Transverse colon (tissue), 4 donors: ENCODE measurements at regions not wholly inside any gene's neighbourhood (a gene's known extent, or its start where the extent isn't known, plus 50 kb on each side); places are given as distances from the start of the nearest gene placed in this dataset.

Experiments
- DNase-seq: peaks from one replicate; pipeline ENCODE4 v3.0.0-alpha.2; 2019
- H3K27ac ChIP-seq, 4 donors: fragments of 200-600 bp; sonication (generic); 2 replicates each; pipeline ENCODE4 v1.5.1; 2016 to 2018; ENCODE audit warnings: inconsistent platforms in 4 of 4
- H3K27me3 ChIP-seq: fragments of 200-600 bp; sonication (generic); 2 replicates; pipeline ENCODE4 v1.5.1; 2017; ENCODE audit warnings: inconsistent platforms
- H3K36me3 ChIP-seq, 4 donors: fragments of 200-600 bp; sonication (generic); 2 replicates each; pipeline ENCODE4 v1.5.1; 2017 to 2019; ENCODE audit warnings: inconsistent platforms in 4 of 4
- H3K4me1 ChIP-seq, 4 donors: fragments of 200-600 bp; sonication (generic); 2 replicates each; pipeline ENCODE4 v1.5.1; 2017 to 2020; ENCODE audit warnings: inconsistent platforms in 4 of 4
- H3K4me3 ChIP-seq, 4 donors: fragments of 200-600 bp; sonication (generic); 1 replicate in 1 of 4; 2 replicates in 3 of 4; pipeline versions ENCODE4 v1.5.1 to v1.6.1; 2017 to 2019; ENCODE audit warnings: inconsistent platforms in 4 of 4
- H3K9me3 ChIP-seq, 2 donors: fragments of 200-600 bp; sonication (generic); 2 replicates each; pipeline ENCODE4 v1.5.1; 2017 to 2019; ENCODE audit warnings: inconsistent platforms in 2 of 2
- CTCF ChIP-seq, 5 experiments: fragments of 200-600 bp in 3 of 5; fragments of 450-650 bp in 2 of 5; sonication (generic) in 3 of 5; IDR thresholded peaks; 1 replicate in 2 of 5; 2 replicates in 3 of 5; pipeline ENCODE4 v1.5.1; 2016 to 2017; ENCODE audit warnings: antibody characterized with exemption in 5 of 5, inconsistent platforms in 3 of 5, mild to moderate bottlenecking in 2 of 5, moderate library complexity in 1 of 5
- EP300 ChIP-seq: sonication (generic); formaldehyde crosslinking; IDR thresholded peaks from one replicate; pipeline ENCODE4 v1.6.1; 2017; ENCODE audit warnings: antibody characterized with exemption, low read depth
- POLR2A ChIP-seq: fragments of 450-650 bp; IDR thresholded peaks from one replicate; pipeline ENCODE4 v1.6.1; 2016; ENCODE audit warnings: antibody characterized with exemption, mild to moderate bottlenecking, moderate library complexity
- POLR2AphosphoS5 ChIP-seq, 3 donors: sonication (generic); formaldehyde crosslinking; IDR thresholded peaks; one replicate each; pipeline ENCODE4 v1.6.1; 2016; ENCODE audit warnings: antibody characterized with exemption in 3 of 3
- WGBS, 2 donors: methylation state at CpG; one replicate each; pipeline ENCODE4 v1.1.5; 2018; ENCODE audit warnings: low coverage in 1 of 2; 5-methylcytosine and 5-hydroxymethylcytosine counted together
- in situ Hi-C, 4 donors: fragments of 200-750 bp; cut with MboI; loops; one replicate each; pipeline versions ENCODE4 v1.15.0 to v1.15.1; 2017; ENCODE audit warnings: low sequenced_read_pairs in 3 of 4, low pct_ligation_motif_present in 1 of 4, low pct_unique_long_range_greater_than_20kb in 1 of 4
- intact Hi-C: fragments of 100-400 bp; cut with DNase I; formaldehyde crosslinking; loops from one replicate; pipeline ENCODE4 v1.15.1; 2023; ENCODE audit warnings: low total_unique reads

- Histone ChIP-seq H3K36me3 (no peaks in the 10 kb centered on the region), H3K27ac (no peak overlapping the region), H3K27me3 (no peaks in the 10 kb centered on the region), H3K4me1 (no peaks in the 10 kb centered on the region), H3K4me3 (no peak overlapping the region), H3K9me3 (no peaks in the 10 kb centered on the region)
- intact Hi-C loops, result no loop called here
- in situ Hi-C loops, result no loop called here
- 54 to 73% methylated on average over 2 of the region's 2 CpGs for WGBS, 2 donors
- TF ChIP-seq CTCF (IDR thresholded peaks at IDR 0.05) (no peak), POLR2A (no peak), EP300 (no peak), POLR2AphosphoS5 (IDR thresholded peaks at IDR 0.05) (no peak)
- no peak for DNase-seq
Observed at GRCh38 chr13:56201834-56202233, 938.9 kb upstream of the PRR20A start.

GRCh38 chr13:56216221-56216620 lies 924.5 kb upstream of the PRR20A start:
- 73 to 82% methylated on average over 1 of the region's 1 CpG for WGBS, 2 donors
- no peak overlapping the region for H3K4me3 ChIP-seq
- no peaks in the 10 kb centered on the region for H3K36me3 ChIP-seq
- H3K4me1 ChIP-seq, result no peaks in the 10 kb centered on the region
- H3K9me3 ChIP-seq, result no peaks in the 10 kb centered on the region
- DNase-seq, result no peak
- TF ChIP-seq POLR2AphosphoS5 (IDR thresholded peaks at IDR 0.05), result no peak
- no peak for TF ChIP-seq EP300
- no peak for TF ChIP-seq CTCF (IDR thresholded peaks at IDR 0.05)
- TF ChIP-seq POLR2A, result no peak
- intact Hi-C loops, result no loop called here
- H3K27ac ChIP-seq, result no peak overlapping the region
- no peaks in the 10 kb centered on the region for H3K27me3 ChIP-seq
- in situ Hi-C loops, result no loop called here

GRCh38 chr13:56247692-56248091 lies 893.0 kb upstream of the PRR20A start:
- H3K36me3 ChIP-seq, result no peaks in the 10 kb centered on the region
- WGBS, 2 donors, result 68% methylated on average over 2 of the region's 2 CpGs; no CpG with 5 or more reads in 1 of the 2 donors
- no peaks in the 10 kb centered on the region for H3K27me3 ChIP-seq
- TF ChIP-seq EP300, result no peak
- no peak for TF ChIP-seq CTCF (IDR thresholded peaks at IDR 0.05)
- TF ChIP-seq POLR2A, result no peak
- TF ChIP-seq POLR2AphosphoS5 (IDR thresholded peaks at IDR 0.05), result no peak
- H3K9me3 ChIP-seq, result peaks cover 0 to 3% of the 10 kb centered on the region in 2 donors
- no peak overlapping the region for H3K4me3 ChIP-seq
- DNase-seq, result no peak
- no peaks in the 10 kb centered on the region for H3K4me1 ChIP-seq
- intact Hi-C loops, result no loop called here
- in situ Hi-C loops, result no loop called here
- no peak overlapping the region for H3K27ac ChIP-seq

GRCh38 chr13:56271686-56272085 lies 869.0 kb upstream of the PRR20A start:
- Histone ChIP-seq H3K4me1 (no peaks in the 10 kb centered on the region), H3K9me3 (no peaks in the 10 kb centered on the region), H3K27ac (no peak overlapping the region), H3K4me3 (no peak overlapping the region), H3K27me3 (no peaks in the 10 kb centered on the region), H3K36me3 (no peaks in the 10 kb centered on the region)
- in situ Hi-C loops (no loop called here), intact Hi-C loops (no loop called here)
- no peak for DNase-seq
- WGBS, 2 donors, result 61 to 80% methylated on average over 1 of the region's 1 CpG
- TF ChIP-seq POLR2AphosphoS5 (IDR thresholded peaks at IDR 0.05) (no peak), CTCF (IDR thresholded peaks at IDR 0.05) (no peak)
